GM12878 (cell line): ENCODE measurements at regions not wholly inside any gene's neighbourhood (a gene's known extent, or its start where the extent isn't known, plus 50 kb on each side); places are given as distances from the start of the nearest gene placed in this dataset.

Source experiments
- ATF3 ChIP-seq: IDR thresholded peaks from 2 replicates; pipeline ENCODE4 v1.6.1; 2011; ENCODE audit warnings: low read depth, mild to moderate bottlenecking, low read length, moderate library complexity, borderline replicate concordance; ENCODE audit errors: extremely low read depth
- BRCA1 ChIP-seq: IDR thresholded peaks from 2 replicates; pipeline ENCODE4 v1.6.1; 2011; ENCODE audit warnings: low read depth, low read length, improper control_type of control experiment
- CHD2 ChIP-seq: IDR thresholded peaks from 2 replicates; pipeline ENCODE4 v1.6.1; 2011; ENCODE audit warnings: low read depth, low read length, improper control_type of control experiment, borderline replicate concordance
- CTCF ChIP-seq, 3 experiments: IDR thresholded peaks in 2 of 3; conservative IDR thresholded peaks in 1 of 3; 2 replicates each; pipeline ENCODE4 v1.5.1; 2011; ENCODE audit warnings: low read depth in 3 of 3, low read length in 3 of 3, mild to moderate bottlenecking in 3 of 3, control low read depth in 2 of 3, moderate library complexity in 2 of 3, inconsistent platforms in 1 of 3, mixed read lengths in 1 of 3; ENCODE audit not compliant: control insufficient read depth in 2 of 3, insufficient read depth in 1 of 3; ENCODE audit errors: extremely low read depth in 1 of 3
- EP300 ChIP-seq, 2 experiments: fragments of 150-350 bp in 1 of 2; IDR thresholded peaks; 2 replicates each; pipeline ENCODE4 v1.6.1; 2011 to 2012; ENCODE audit warnings: low read depth in 2 of 2, low read length in 2 of 2, borderline replicate concordance in 1 of 2, improper control_type of control experiment in 1 of 2, inconsistent platforms in 1 of 2; ENCODE audit not compliant: control insufficient read depth in 1 of 2
- FOXM1 ChIP-seq: IDR thresholded peaks from 2 replicates; pipeline ENCODE4 v1.6.1; 2012; ENCODE audit warnings: low read depth, mild to moderate bottlenecking, inconsistent platforms, low read length, moderate library complexity
- MLLT1 ChIP-seq: fragments of 450-650 bp; IDR thresholded peaks from 2 replicates; pipeline ENCODE4 v1.6.1; 2016; ENCODE audit warnings: mild to moderate bottlenecking
- MYC ChIP-seq: IDR thresholded peaks from 2 replicates; pipeline ENCODE4 v1.6.1; 2011; ENCODE audit warnings: mild to moderate bottlenecking, low read length, moderate library complexity, inconsistent platforms; ENCODE audit not compliant: insufficient read depth, insufficient replicate concordance, insufficient read length, severe bottlenecking
- PML ChIP-seq: IDR thresholded peaks from 2 replicates; pipeline ENCODE4 v1.6.1; 2012; ENCODE audit warnings: low read length, inconsistent platforms
- POLR2A ChIP-seq: IDR thresholded peaks from 2 replicates; pipeline ENCODE4 v1.6.1; 2011; ENCODE audit warnings: low read depth, mild to moderate bottlenecking, low read length
- SUZ12 ChIP-seq: fragments of 200-600 bp; sonication (generic); IDR thresholded peaks from one replicate; pipeline ENCODE4 v1.6.1; 2018; ENCODE audit warnings: antibody characterized with exemption, mild to moderate bottlenecking; ENCODE audit not compliant: unreplicated experiment
- USF2 ChIP-seq: IDR thresholded peaks from 2 replicates; pipeline ENCODE4 v1.6.1; 2011; ENCODE audit warnings: low read depth, low read length, improper control_type of control experiment, borderline replicate concordance
- YBX1 ChIP-seq: fragments of 450-650 bp; IDR thresholded peaks from 2 replicates; pipeline ENCODE4 v1.6.1; 2016; ENCODE audit warnings: antibody characterized with exemption
- ZBTB33 ChIP-seq: fragments of 450-650 bp; IDR thresholded peaks from 2 replicates; pipeline ENCODE4 v1.6.1; 2017; ENCODE audit warnings: mild to moderate bottlenecking

DNA sequence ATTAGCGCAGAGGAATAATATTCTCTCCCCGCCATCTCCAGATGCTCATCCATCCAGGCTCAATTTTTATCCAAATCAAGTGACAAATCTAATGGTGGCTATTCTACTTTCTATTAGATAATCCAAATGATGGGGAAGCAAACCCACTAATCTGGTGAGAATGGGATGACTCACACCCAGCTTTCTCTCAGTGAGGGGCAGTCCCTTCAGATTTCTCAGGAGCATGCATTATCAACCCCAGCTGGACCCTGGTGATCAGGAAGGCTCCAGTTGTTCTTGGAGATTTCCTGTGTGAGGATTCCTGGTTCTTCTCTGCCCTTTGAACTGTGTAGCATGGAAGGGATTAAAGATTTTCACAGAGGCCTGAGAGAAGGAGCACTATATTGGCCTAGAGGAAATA, 358.0 kb downstream of the WDR72 start:
- TF ChIP-seq ZBTB33 (no peak), EP300 (IDR thresholded peaks at IDR 0.05; ENCODE audit: borderline replicate concordance in 1 of 2, control insufficient read depth in 1 of 2, low read depth in 2 of 2, low read length in 2 of 2) (no peak), YBX1 (no peak), BRCA1 (no peak), CTCF (IDR thresholded peaks at IDR 0.05 in 2 of 3, conservative IDR thresholded peaks at IDR 0.05 in 1 of 3; ENCODE audit: control insufficient read depth in 2 of 3, extremely low read depth in 1 of 3, insufficient read depth in 1 of 3, low read depth in 3 of 3, low read length in 3 of 3) (no peak), MLLT1 (no peak), CHD2 (no peak), MYC (no peak), USF2 (no peak), PML (no peak), SUZ12 (no peak), ATF3 (no peak), POLR2A (no peak), FOXM1 (no peak)
